PFSK-1 (cell line): ENCODE measurements at regions not wholly inside any gene's neighbourhood (a gene's known extent, or its start where the extent isn't known, plus 50 kb on each side); places are given as distances from the start of the nearest gene placed in this dataset.

Experiments
- POLR2AphosphoS5 ChIP-seq: IDR thresholded peaks from 2 replicates; pipeline ENCODE4 v1.6.1; 2012; ENCODE audit warnings: low read depth, mild to moderate bottlenecking, control low read depth, low read length, moderate library complexity
- TAF1 ChIP-seq: IDR thresholded peaks from 2 replicates; pipeline ENCODE4 v1.6.1; 2012; ENCODE audit warnings: low read length, control low read depth, borderline replicate concordance; ENCODE audit not compliant: insufficient read depth

DNA sequence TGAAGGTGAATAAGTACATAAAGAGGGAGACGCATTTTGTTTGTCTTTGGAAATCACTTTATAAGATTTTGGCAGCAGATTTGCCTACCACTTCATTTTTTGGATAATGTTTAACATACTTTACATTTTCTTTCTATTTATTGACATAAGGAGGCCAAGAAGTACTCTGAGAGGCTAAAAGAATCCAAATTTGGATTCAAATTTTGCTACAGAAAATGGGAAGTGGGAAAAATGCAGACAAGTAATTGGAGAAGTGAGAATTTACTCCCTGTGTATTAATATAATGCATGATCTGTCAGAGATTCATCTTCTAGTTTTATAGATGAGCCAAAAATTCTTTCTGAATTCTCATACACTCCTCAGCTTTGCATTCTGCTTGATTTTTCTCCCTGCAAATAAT, 411.2 kb upstream of the CTNND2 start:
- no peak for TF ChIP-seq POLR2AphosphoS5
- TF ChIP-seq TAF1: no peak
